Breast epithelium (tissue), 4 donors: ENCODE measurements at regions not wholly inside any gene's neighbourhood (a gene's known extent, or its start where the extent isn't known, plus 50 kb on each side); places are given as distances from the start of the nearest gene placed in this dataset.

Experiments
- DNase-seq, 2 donors: peaks; one replicate each; pipeline ENCODE4 v3.0.0-alpha.2; 2019; ENCODE audit warnings: low spot score in 2 of 2
- H3K27ac ChIP-seq, 2 donors: fragments of 200-600 bp; sonication (generic) in 1 of 2; one replicate each; pipeline ENCODE4 v1.5.1; 2016 to 2019; ENCODE audit warnings: mild to moderate bottlenecking in 1 of 2
- H3K27me3 ChIP-seq, 2 donors: fragments of 200-600 bp; sonication (generic) in 1 of 2; one replicate each; pipeline versions ENCODE4 v1.5.1 to v1.6.0; 2017 to 2019; ENCODE audit warnings: control low read depth in 1 of 2, mild to moderate bottlenecking in 1 of 2
- H3K36me3 ChIP-seq: fragments of 200-600 bp; one replicate; pipeline ENCODE4 v1.5.1; 2019
- H3K4me1 ChIP-seq, 2 donors: fragments of 200-600 bp; sonication (generic); one replicate each; pipeline ENCODE4 v1.5.1; 2016 to 2019; ENCODE audit warnings: control low read depth in 1 of 2
- H3K4me3 ChIP-seq, 3 donors: fragments of 200-600 bp; sonication (generic); 1 replicate in 2 of 3; 2 replicates in 1 of 3; pipeline ENCODE4 v1.5.1; 2016 to 2019; ENCODE audit warnings: mild to moderate bottlenecking in 3 of 3, moderate library complexity in 2 of 3
- H3K9me3 ChIP-seq, 2 donors: fragments of 200-600 bp; sonication (generic) in 1 of 2; one replicate each; pipeline ENCODE4 v1.5.1; 2016 to 2019; ENCODE audit warnings: control low read depth in 1 of 2
- POLR2A ChIP-seq: fragments of 450-650 bp; IDR thresholded peaks from one replicate; pipeline ENCODE4 v1.6.1; 2016; ENCODE audit warnings: antibody characterized with exemption, mild to moderate bottlenecking, moderate library complexity
- POLR2AphosphoS5 ChIP-seq, 3 donors: sonication (generic); formaldehyde crosslinking; IDR thresholded peaks; one replicate each; pipeline ENCODE4 v1.6.1; 2017; ENCODE audit warnings: antibody characterized with exemption in 3 of 3
- intact Hi-C: fragments of 100-400 bp; cut with DNase I; formaldehyde crosslinking; loops from one replicate; pipeline ENCODE4 v1.15.1; 2023; ENCODE audit warnings: low total_unique reads
- TF ChIP-seq, protein P1 (sequence below), 3 donors: fragments of 450-650 bp; IDR thresholded peaks; one replicate each; pipeline ENCODE4 v1.5.1; 2016 to 2017; ENCODE audit warnings: antibody characterized with exemption in 3 of 3, mild to moderate bottlenecking in 3 of 3, moderate library complexity in 3 of 3

DNA sequence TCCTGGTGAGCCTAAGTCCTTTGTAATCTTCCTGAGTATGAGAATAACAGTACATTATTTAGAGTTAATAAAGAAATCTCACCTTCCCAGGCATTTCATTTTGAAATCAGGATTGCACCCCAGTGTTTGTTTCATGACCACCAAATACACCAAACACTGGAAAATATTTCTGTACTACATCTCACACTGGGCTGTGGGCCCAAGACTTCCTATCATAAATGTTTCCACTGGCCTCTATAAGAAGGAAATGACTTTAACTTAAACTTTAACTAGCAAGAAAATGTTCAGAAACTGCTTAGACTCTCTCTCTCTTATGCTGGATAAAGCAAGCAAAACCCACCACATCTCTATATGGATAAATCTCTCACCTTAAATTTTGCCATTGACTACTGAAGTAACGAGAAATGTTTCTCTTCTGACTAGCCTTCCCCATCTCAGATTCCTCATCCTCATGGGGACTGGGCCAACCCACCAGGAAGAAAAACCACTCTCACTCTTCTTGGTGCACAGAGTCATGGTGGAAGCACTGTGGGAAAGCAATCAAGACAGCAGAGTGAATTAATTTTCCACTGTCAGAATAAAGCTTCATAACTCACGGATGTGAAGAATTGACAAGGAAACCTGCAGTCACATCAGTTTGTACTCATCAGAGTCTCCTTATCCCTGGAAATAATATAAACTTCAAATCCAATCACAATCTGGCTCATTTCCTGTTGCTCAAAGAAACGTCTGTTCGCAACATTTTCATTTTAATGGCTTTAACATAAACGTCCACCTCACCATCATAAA is 859.6 kb downstream of the EPHA3 start:
- Histone ChIP-seq H3K36me3 (no peaks in the 10 kb centered on the region), H3K9me3 (peaks cover 0 to 6% of the 10 kb centered on the region in 2 donors), H3K4me1 (no peaks in the 10 kb centered on the region), H3K27ac (no peak overlapping the region), H3K4me3 (no peak overlapping the region), H3K27me3 (no peaks in the 10 kb centered on the region)
- intact Hi-C loops = loop anchor here (5.0 kb wide), 1 partner anchor 665 kb away; no protein-coding TSS in a partner anchor
- DNase-seq = no peak
- TF ChIP-seq, protein P1, sequence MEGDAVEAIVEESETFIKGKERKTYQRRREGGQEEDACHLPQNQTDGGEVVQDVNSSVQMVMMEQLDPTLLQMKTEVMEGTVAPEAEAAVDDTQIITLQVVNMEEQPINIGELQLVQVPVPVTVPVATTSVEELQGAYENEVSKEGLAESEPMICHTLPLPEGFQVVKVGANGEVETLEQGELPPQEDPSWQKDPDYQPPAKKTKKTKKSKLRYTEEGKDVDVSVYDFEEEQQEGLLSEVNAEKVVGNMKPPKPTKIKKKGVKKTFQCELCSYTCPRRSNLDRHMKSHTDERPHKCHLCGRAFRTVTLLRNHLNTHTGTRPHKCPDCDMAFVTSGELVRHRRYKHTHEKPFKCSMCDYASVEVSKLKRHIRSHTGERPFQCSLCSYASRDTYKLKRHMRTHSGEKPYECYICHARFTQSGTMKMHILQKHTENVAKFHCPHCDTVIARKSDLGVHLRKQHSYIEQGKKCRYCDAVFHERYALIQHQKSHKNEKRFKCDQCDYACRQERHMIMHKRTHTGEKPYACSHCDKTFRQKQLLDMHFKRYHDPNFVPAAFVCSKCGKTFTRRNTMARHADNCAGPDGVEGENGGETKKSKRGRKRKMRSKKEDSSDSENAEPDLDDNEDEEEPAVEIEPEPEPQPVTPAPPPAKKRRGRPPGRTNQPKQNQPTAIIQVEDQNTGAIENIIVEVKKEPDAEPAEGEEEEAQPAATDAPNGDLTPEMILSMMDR (IDR thresholded peaks at IDR 0.05) = no peak
- no peak for TF ChIP-seq POLR2A
- TF ChIP-seq POLR2AphosphoS5 (IDR thresholded peaks at IDR 0.05) = no peak

DNA sequence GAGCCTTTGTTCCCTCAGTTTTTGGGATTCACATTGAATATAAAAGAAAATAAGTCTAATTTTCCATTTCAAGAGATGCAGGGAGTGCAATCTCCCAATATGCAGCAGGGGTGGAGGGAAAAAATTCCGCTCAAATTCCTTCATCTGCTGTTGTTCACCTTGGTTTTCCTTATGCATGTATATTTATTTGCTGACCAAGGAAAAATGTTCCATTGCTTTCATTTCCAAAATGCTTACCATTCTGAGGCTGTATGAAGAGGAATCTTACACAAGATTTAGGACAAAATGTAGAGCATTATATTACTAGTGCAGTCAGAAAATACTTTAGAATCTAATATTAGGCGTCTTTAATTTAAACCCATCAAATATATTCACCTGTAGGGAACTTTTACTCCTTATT is 863.9 kb downstream of the EPHA3 start:
- Histone ChIP-seq H3K36me3 (no peaks in the 10 kb centered on the region), H3K9me3 (peaks cover 0 to 6% of the 10 kb centered on the region in 2 donors), H3K4me3 (no peak overlapping the region), H3K27me3 (no peaks in the 10 kb centered on the region), H3K4me1 (no peaks in the 10 kb centered on the region), H3K27ac (no peak overlapping the region)
- intact Hi-C loops = no loop called here
- TF ChIP-seq POLR2A (no peak), POLR2AphosphoS5 (IDR thresholded peaks at IDR 0.05) (no peak)
- TF ChIP-seq, protein P1 (IDR thresholded peaks at IDR 0.05) = no peak
- no peak for DNase-seq

DNA sequence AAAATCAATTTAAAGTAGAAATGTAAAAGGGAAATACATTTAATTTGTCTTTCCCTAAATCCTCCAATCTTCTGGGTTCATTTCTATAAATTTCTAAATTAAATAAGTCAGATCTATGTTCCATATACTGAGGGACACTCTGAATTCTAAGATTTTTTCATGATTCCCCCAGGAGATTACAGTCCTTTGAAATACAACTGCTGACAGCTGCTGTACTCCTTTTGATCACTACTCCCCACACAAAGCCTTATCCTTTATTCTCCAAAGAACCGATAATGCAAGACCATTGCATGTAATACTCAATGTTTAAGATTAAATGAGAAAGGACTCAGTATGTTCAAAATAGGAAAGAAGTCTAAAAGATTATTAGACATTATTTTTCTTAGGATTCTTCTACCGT is 865.7 kb downstream of the EPHA3 start:
- no peak overlapping the region for H3K4me3 ChIP-seq
- peaks cover 0 to 2% of the 10 kb centered on the region in 2 donors for H3K9me3 ChIP-seq
- H3K36me3 ChIP-seq = no peaks in the 10 kb centered on the region
- no peak overlapping the region for H3K27ac ChIP-seq
- intact Hi-C loops = no loop called here
- TF ChIP-seq POLR2A (no peak), POLR2AphosphoS5 (IDR thresholded peaks at IDR 0.05) (no peak)
- TF ChIP-seq, protein P1 (IDR thresholded peaks at IDR 0.05) = no peak
- H3K27me3 ChIP-seq = no peaks in the 10 kb centered on the region
- no peaks in the 10 kb centered on the region for H3K4me1 ChIP-seq
- no peak for DNase-seq

DNA sequence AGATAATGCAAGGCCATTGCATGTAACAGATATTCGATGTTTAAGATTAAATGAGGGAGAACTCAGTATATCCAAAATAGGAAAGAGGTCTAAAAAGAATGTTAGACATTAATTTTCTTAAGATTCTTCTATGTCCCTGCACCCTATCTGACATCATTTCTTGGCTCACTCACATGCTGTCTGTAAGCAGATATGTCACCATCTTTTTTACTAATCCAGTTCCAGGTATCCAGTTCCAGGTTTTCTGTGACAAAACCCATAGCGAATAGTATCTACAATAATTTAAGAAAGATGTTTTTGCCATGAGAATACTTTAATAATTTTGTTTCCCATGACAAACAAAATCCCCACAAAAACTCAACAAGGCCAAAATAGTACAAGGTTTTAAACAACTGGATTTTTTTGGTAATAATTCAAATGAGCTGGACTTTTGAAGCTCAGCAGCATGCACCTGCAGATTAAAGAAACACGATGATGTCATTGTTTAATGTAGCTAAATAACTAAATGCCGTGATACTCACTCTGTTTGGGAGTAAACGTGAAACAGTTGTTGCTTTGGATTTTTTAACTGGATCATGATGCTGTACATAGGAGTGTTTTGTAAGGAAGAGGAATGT is 867.6 kb downstream of the EPHA3 start:
- H3K27me3 ChIP-seq = no peaks in the 10 kb centered on the region
- intact Hi-C loops = no loop called here
- no peak overlapping the region for H3K27ac ChIP-seq
- no peak overlapping the region for H3K4me3 ChIP-seq
- H3K36me3 ChIP-seq = no peaks in the 10 kb centered on the region
- H3K9me3 ChIP-seq = no peaks in the 10 kb centered on the region
- H3K4me1 ChIP-seq = no peaks in the 10 kb centered on the region
- TF ChIP-seq, protein P1 (IDR thresholded peaks at IDR 0.05) = no peak
- DNase-seq = no peak

DNA sequence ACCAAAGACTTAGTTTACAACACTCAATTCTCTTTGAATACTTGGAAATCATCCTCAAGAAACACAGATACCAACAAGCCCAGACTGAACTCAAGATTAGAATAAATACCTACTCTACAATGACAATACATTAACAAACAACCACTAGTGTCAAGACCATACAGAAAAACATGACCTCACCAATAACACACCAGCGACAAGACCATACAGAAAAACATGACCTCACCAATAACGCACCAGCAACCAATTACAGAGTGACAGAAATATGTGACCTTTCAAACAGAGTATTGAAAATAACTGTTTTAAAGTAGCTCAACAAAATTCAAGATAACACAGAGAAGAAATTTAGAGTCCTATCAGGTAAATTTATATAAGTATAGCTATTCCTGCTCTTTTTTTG is 876.0 kb downstream of the EPHA3 start:
- TF ChIP-seq, protein P1 (IDR thresholded peaks at IDR 0.05) = no peak
- TF ChIP-seq POLR2AphosphoS5 (IDR thresholded peaks at IDR 0.05) = no peak
- no peak for TF ChIP-seq POLR2A
- Histone ChIP-seq H3K27ac (no peak overlapping the region), H3K9me3 (peaks cover 0 to 6% of the 10 kb centered on the region in 2 donors), H3K36me3 (no peaks in the 10 kb centered on the region), H3K4me3 (no peak overlapping the region), H3K4me1 (no peaks in the 10 kb centered on the region), H3K27me3 (no peaks in the 10 kb centered on the region)
- intact Hi-C loops = no loop called here
- DNase-seq = no peak
